ENCODE measurements at regions not wholly inside any gene's neighbourhood (a gene's known extent, or its start where the extent isn't known, plus 50 kb on each side); places are given as distances from the start of the nearest gene placed in this dataset.

DNA sequence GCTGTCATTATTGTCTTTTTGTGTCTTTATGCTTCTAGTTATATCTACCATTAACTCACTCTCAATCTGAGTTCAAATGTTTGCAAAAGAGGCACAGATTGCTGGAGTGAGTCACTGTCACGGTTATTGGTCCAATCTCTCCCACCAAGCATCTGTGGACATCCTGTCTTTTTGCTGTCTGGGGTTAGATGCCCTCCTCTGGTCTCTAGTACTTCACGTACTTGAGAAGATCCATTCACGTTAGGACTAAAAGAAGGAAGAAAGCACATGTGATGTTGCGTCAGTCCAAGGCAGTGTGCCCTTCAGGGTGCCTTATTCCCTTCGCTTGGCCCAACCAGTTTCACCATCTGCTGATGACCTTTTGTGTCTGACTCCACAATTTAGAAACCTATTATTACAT lies 72.3 kb upstream of the STXBP6 start:
- H3K9me2 ChIP-seq = no peaks in the 10 kb centered on the region
- no peaks in the 10 kb centered on the region for H3K4me1 ChIP-seq (ENCODE audit: control insufficient read depth in 1 of 2, insufficient read depth in 2 of 2, low read depth in 1 of 2, low read length in 1 of 2)
- no peak overlapping the region for H3K4me3 ChIP-seq (ENCODE audit: low read depth in 2 of 2, low read length in 1 of 2)
- H3F3A ChIP-seq (replicated peaks; ENCODE audit: insufficient read depth) = no peaks in the 10 kb centered on the region
- 13% methylated on average over 5 of the region's 5 CpGs for WGBS (ENCODE audit: low lambda C conversion rate)
- H2AFZ ChIP-seq (ENCODE audit: low read depth) = no peak overlapping the region
- no peak for DNase-seq
- H3K36me3 ChIP-seq (replicated peaks in 1 of 2; ENCODE audit: control insufficient read depth in 1 of 2, insufficient read depth in 2 of 2, low read length in 1 of 2) = no peaks in the 10 kb centered on the region
- ChIA-PET CTCF (interaction anchor here (1.2 to 4.8 kb wide), 2 partner anchors 10 to 316 kb away, joined by 3 to 25 read pairs; no protein-coding TSS in a partner anchor), POLR2A (no interaction called here)
- H3K4me2 ChIP-seq = no peak overlapping the region
- TF ChIP-seq SMC3 (IDR thresholded peaks at IDR 0.05; ENCODE audit: low read depth, low read length) (no peak), GABPA (IDR thresholded peaks at IDR 0.05; ENCODE audit: low read depth) (no peak), FOXM1 (IDR thresholded peaks at IDR 0.05; ENCODE audit: low read depth) (no peak), YY1 (IDR thresholded peaks at IDR 0.05; ENCODE audit: low read depth) (no peak), NRF1 (IDR thresholded peaks at IDR 0.05; ENCODE audit: low read depth, low read length) (no peak), TEAD4 (IDR thresholded peaks at IDR 0.05; ENCODE audit: borderline replicate concordance, insufficient read depth) (no peak), MEF2A (IDR thresholded peaks at IDR 0.05; ENCODE audit: borderline replicate concordance, low read depth) (no peak), GATA2 (CRISPR knock-in tag; IDR thresholded peaks at IDR 0.05) (no peak), CHD2 (IDR thresholded peaks at IDR 0.05; ENCODE audit: low read length, partially characterized antibody) (no peak)
- TF ChIP-seq, protein P1, sequence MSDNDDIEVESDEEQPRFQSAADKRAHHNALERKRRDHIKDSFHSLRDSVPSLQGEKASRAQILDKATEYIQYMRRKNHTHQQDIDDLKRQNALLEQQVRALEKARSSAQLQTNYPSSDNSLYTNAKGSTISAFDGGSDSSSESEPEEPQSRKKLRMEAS (IDR thresholded peaks at IDR 0.05; ENCODE audit: low read depth) = no peak
- TF ChIP-seq, protein P2, sequence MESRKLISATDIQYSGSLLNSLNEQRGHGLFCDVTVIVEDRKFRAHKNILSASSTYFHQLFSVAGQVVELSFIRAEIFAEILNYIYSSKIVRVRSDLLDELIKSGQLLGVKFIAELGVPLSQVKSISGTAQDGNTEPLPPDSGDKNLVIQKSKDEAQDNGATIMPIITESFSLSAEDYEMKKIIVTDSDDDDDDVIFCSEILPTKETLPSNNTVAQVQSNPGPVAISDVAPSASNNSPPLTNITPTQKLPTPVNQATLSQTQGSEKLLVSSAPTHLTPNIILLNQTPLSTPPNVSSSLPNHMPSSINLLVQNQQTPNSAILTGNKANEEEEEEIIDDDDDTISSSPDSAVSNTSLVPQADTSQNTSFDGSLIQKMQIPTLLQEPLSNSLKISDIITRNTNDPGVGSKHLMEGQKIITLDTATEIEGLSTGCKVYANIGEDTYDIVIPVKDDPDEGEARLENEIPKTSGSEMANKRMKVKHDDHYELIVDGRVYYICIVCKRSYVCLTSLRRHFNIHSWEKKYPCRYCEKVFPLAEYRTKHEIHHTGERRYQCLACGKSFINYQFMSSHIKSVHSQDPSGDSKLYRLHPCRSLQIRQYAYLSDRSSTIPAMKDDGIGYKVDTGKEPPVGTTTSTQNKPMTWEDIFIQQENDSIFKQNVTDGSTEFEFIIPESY (IDR thresholded peaks at IDR 0.05; ENCODE audit: borderline replicate concordance, low read depth) = no peak
- TF ChIP-seq, protein P3, sequence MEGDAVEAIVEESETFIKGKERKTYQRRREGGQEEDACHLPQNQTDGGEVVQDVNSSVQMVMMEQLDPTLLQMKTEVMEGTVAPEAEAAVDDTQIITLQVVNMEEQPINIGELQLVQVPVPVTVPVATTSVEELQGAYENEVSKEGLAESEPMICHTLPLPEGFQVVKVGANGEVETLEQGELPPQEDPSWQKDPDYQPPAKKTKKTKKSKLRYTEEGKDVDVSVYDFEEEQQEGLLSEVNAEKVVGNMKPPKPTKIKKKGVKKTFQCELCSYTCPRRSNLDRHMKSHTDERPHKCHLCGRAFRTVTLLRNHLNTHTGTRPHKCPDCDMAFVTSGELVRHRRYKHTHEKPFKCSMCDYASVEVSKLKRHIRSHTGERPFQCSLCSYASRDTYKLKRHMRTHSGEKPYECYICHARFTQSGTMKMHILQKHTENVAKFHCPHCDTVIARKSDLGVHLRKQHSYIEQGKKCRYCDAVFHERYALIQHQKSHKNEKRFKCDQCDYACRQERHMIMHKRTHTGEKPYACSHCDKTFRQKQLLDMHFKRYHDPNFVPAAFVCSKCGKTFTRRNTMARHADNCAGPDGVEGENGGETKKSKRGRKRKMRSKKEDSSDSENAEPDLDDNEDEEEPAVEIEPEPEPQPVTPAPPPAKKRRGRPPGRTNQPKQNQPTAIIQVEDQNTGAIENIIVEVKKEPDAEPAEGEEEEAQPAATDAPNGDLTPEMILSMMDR (IDR thresholded peaks at IDR 0.05) = no peak
- no peak overlapping the region for H3K27ac ChIP-seq (ENCODE audit: low read depth in 2 of 2, low read length in 1 of 2)
- no peaks in the 10 kb centered on the region for H3K79me2 ChIP-seq (ENCODE audit: insufficient read depth)
- no peaks in the 10 kb centered on the region for H3K27me3 ChIP-seq (ENCODE audit: insufficient read depth)
- no peaks in the 10 kb centered on the region for H4K20me1 ChIP-seq (ENCODE audit: insufficient read depth)
- no peak overlapping the region for H3K9ac ChIP-seq
- H3K9me3 ChIP-seq = no peaks in the 10 kb centered on the region

DNA sequence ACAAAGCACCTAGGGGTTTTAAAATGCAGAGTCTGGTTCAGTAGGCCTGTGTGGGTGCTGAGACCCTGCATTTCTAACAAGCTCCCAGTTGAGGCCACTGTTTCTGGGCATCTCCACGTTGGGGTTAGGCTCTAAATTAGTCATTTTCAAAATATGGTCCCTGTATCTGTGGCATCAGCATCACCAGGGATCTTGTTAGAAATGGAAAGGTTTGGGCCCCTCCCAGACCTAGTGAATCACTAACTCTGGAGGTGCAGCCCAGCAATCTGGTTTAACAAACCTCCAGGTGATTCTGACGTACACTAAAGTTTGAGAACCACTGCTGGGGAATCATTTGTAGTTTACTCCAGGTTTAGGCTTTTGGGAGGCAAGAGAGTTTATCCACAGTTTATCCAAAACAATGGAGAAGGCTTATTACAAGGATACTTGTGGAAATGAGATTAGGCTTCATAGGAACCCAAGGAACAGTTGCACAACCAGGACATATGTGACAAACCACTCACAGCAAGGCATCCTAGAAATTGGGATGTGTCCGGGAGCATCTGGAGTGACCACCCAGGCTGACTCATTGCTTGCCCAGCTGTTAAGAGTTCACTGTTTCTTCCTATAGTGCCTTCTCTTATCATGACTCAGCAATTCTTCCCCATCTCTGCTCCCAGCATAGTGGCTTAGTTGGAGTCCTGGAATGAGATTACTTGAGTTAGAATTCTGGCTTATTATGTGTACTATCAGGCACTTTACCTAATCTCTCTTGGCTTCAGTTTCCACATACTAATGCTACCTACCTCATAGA lies 71.6 kb upstream of the STXBP6 start:
- Histone ChIP-seq H3K36me3 (replicated peaks in 1 of 2; ENCODE audit: control insufficient read depth in 1 of 2, insufficient read depth in 2 of 2, low read length in 1 of 2) (no peaks in the 10 kb centered on the region), H3K27ac (ENCODE audit: low read depth in 2 of 2, low read length in 1 of 2) (no peak overlapping the region), H3K4me3 (ENCODE audit: low read depth in 2 of 2, low read length in 1 of 2) (no peak overlapping the region), H3K9me2 (no peaks in the 10 kb centered on the region), H3K79me2 (ENCODE audit: insufficient read depth) (no peaks in the 10 kb centered on the region), H2AFZ (ENCODE audit: low read depth) (no peak overlapping the region), H3K9ac (no peak overlapping the region), H3F3A (replicated peaks; ENCODE audit: insufficient read depth) (no peaks in the 10 kb centered on the region), H4K20me1 (ENCODE audit: insufficient read depth) (no peaks in the 10 kb centered on the region), H3K4me1 (ENCODE audit: control insufficient read depth in 1 of 2, insufficient read depth in 2 of 2, low read depth in 1 of 2, low read length in 1 of 2) (no peaks in the 10 kb centered on the region), H3K4me2 (no peak overlapping the region), H3K27me3 (ENCODE audit: insufficient read depth) (no peaks in the 10 kb centered on the region), H3K9me3 (no peaks in the 10 kb centered on the region)
- no peak for TF ChIP-seq EZH2phosphoT487 (IDR thresholded peaks at IDR 0.05; ENCODE audit: borderline replicate concordance, low read depth)
- TF ChIP-seq ELF1 (IDR thresholded peaks at IDR 0.05) = no peak
- TF ChIP-seq FOXM1 (IDR thresholded peaks at IDR 0.05; ENCODE audit: low read depth) = no peak
- TF ChIP-seq, protein P1 (IDR thresholded peaks at IDR 0.05; ENCODE audit: low read depth) = no peak
- no peak for TF ChIP-seq JUND (IDR thresholded peaks at IDR 0.05)
- no peak for TF ChIP-seq TAF1 (IDR thresholded peaks at IDR 0.05; ENCODE audit: borderline replicate concordance, low read depth, low read length)
- TF ChIP-seq TEAD4 (IDR thresholded peaks at IDR 0.05; ENCODE audit: borderline replicate concordance, insufficient read depth) = no peak
- no peak for TF ChIP-seq SIN3A (IDR thresholded peaks at IDR 0.05; ENCODE audit: borderline replicate concordance, low read depth, low read length)
- no peak for TF ChIP-seq RFX5 (IDR thresholded peaks at IDR 0.05; ENCODE audit: low read length)
- POLR2A ChIA-PET = no interaction called here
- CTCF ChIA-PET = interaction anchor here (1.2 to 4.8 kb wide), 2 partner anchors 11 to 315 kb away, joined by 3 to 25 read pairs; no protein-coding TSS in a partner anchor
- WGBS (ENCODE audit: low lambda C conversion rate) = 5% methylated on average over 3 of the region's 3 CpGs
- no peak for DNase-seq

Measured in SK-N-SH (cell line).